ENCODE measurements at regions not wholly inside any gene's neighbourhood (a gene's known extent, or its start where the extent isn't known, plus 50 kb on each side); places are given as distances from the start of the nearest gene placed in this dataset.

GRCh38 chr13:72431981-72432682, 295.3 kb downstream of the MZT1 start:
- Histone ChIP-seq H4K20me1 (ENCODE audit: insufficient read depth, low read length, poor library complexity, severe bottlenecking) (no peaks in the 10 kb centered on the region), H3K79me2 (ENCODE audit: insufficient read depth, low read length) (no peaks in the 10 kb centered on the region), H3K27me3 (ENCODE audit: insufficient read depth, low read length, poor library complexity, severe bottlenecking) (no peaks in the 10 kb centered on the region), H2AFZ (ENCODE audit: low read length) (no peak overlapping the region), H3K9me2 (replicated peaks; ENCODE audit: low read depth, low read length) (no peaks in the 10 kb centered on the region), H3K4me1 (ENCODE audit: insufficient read depth, low read length, poor library complexity, severe bottlenecking) (no peaks in the 10 kb centered on the region), H3K36me3 (ENCODE audit: insufficient read depth, low read length) (no peaks in the 10 kb centered on the region), H3K9ac (ENCODE audit: low read depth, low read length, poor library complexity, severe bottlenecking) (no peak overlapping the region), H3K9me3 (ENCODE audit: insufficient read depth, low read depth, low read length) (no peaks in the 10 kb centered on the region), H3K4me3 (ENCODE audit: low read length, poor library complexity, severe bottlenecking) (no peak overlapping the region), H3K4me2 (ENCODE audit: low read depth, low read length, poor library complexity, severe bottlenecking) (no peak overlapping the region), H3F3A (ENCODE audit: low read depth) (no peaks in the 10 kb centered on the region)
- TF ChIP-seq EZH2phosphoT487 (IDR thresholded peaks at IDR 0.05; ENCODE audit: borderline replicate concordance), result no peak
- TF ChIP-seq, protein P1, sequence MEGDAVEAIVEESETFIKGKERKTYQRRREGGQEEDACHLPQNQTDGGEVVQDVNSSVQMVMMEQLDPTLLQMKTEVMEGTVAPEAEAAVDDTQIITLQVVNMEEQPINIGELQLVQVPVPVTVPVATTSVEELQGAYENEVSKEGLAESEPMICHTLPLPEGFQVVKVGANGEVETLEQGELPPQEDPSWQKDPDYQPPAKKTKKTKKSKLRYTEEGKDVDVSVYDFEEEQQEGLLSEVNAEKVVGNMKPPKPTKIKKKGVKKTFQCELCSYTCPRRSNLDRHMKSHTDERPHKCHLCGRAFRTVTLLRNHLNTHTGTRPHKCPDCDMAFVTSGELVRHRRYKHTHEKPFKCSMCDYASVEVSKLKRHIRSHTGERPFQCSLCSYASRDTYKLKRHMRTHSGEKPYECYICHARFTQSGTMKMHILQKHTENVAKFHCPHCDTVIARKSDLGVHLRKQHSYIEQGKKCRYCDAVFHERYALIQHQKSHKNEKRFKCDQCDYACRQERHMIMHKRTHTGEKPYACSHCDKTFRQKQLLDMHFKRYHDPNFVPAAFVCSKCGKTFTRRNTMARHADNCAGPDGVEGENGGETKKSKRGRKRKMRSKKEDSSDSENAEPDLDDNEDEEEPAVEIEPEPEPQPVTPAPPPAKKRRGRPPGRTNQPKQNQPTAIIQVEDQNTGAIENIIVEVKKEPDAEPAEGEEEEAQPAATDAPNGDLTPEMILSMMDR (conservative IDR thresholded peaks at IDR 0.05; ENCODE audit: low read length), result no peak

- no peaks in the 10 kb centered on the region for H3K4me1 ChIP-seq (ENCODE audit: insufficient read depth, low read length, poor library complexity, severe bottlenecking)
- TF ChIP-seq, protein P1 (conservative IDR thresholded peaks at IDR 0.05; ENCODE audit: low read length), result no peak
- no peak for TF ChIP-seq EZH2phosphoT487 (IDR thresholded peaks at IDR 0.05; ENCODE audit: borderline replicate concordance)
- no peaks in the 10 kb centered on the region for H3K9me2 ChIP-seq (replicated peaks; ENCODE audit: low read depth, low read length)
- no peaks in the 10 kb centered on the region for H4K20me1 ChIP-seq (ENCODE audit: insufficient read depth, low read length, poor library complexity, severe bottlenecking)
- H3K4me3 ChIP-seq (ENCODE audit: low read length, poor library complexity, severe bottlenecking), result no peak overlapping the region
- no peaks in the 10 kb centered on the region for H3K27me3 ChIP-seq (ENCODE audit: insufficient read depth, low read length, poor library complexity, severe bottlenecking)
- no peak overlapping the region for H3K4me2 ChIP-seq (ENCODE audit: low read depth, low read length, poor library complexity, severe bottlenecking)
- no peaks in the 10 kb centered on the region for H3K36me3 ChIP-seq (ENCODE audit: insufficient read depth, low read length)
- H3K79me2 ChIP-seq (ENCODE audit: insufficient read depth, low read length), result no peaks in the 10 kb centered on the region
- no peak overlapping the region for H3K9ac ChIP-seq (ENCODE audit: low read depth, low read length, poor library complexity, severe bottlenecking)
- no peaks in the 10 kb centered on the region for H3F3A ChIP-seq (ENCODE audit: low read depth)
- H2AFZ ChIP-seq (ENCODE audit: low read length), result no peak overlapping the region
- no peaks in the 10 kb centered on the region for H3K9me3 ChIP-seq (ENCODE audit: insufficient read depth, low read depth, low read length)
These were observed 296.5 kb downstream of the MZT1 start for GRCh38 chr13:72430923-72431322.

- no peak for TF ChIP-seq EZH2phosphoT487 (IDR thresholded peaks at IDR 0.05; ENCODE audit: borderline replicate concordance)
- TF ChIP-seq, protein P1 (conservative IDR thresholded peaks at IDR 0.05; ENCODE audit: low read length), result no peak
- no peaks in the 10 kb centered on the region for H3K4me1 ChIP-seq (ENCODE audit: insufficient read depth, low read length, poor library complexity, severe bottlenecking)
- H3K9me3 ChIP-seq (ENCODE audit: insufficient read depth, low read depth, low read length), result no peaks in the 10 kb centered on the region
- no peak overlapping the region for H3K4me2 ChIP-seq (ENCODE audit: low read depth, low read length, poor library complexity, severe bottlenecking)
- H3K9me2 ChIP-seq (replicated peaks; ENCODE audit: low read depth, low read length), result no peaks in the 10 kb centered on the region
- H4K20me1 ChIP-seq (ENCODE audit: insufficient read depth, low read length, poor library complexity, severe bottlenecking), result no peaks in the 10 kb centered on the region
- H3K36me3 ChIP-seq (ENCODE audit: insufficient read depth, low read length), result no peaks in the 10 kb centered on the region
- H3K4me3 ChIP-seq (ENCODE audit: low read length, poor library complexity, severe bottlenecking), result no peak overlapping the region
- H3K79me2 ChIP-seq (ENCODE audit: insufficient read depth, low read length), result no peaks in the 10 kb centered on the region
- H3K27me3 ChIP-seq (ENCODE audit: insufficient read depth, low read length, poor library complexity, severe bottlenecking), result no peaks in the 10 kb centered on the region
- H3K9ac ChIP-seq (ENCODE audit: low read depth, low read length, poor library complexity, severe bottlenecking), result no peak overlapping the region
- no peaks in the 10 kb centered on the region for H3F3A ChIP-seq (ENCODE audit: low read depth)
- H2AFZ ChIP-seq (ENCODE audit: low read length), result no peak overlapping the region
These were observed 299.5 kb downstream of the MZT1 start for GRCh38 chr13:72427757-72428528.

Measured in Loucy (cell line).